ENCODE measurements at regions not wholly inside any gene's neighbourhood (a gene's known extent, or its start where the extent isn't known, plus 50 kb on each side); places are given as distances from the start of the nearest gene placed in this dataset.

GRCh38 chr4:112853662-112854256 lies 195.7 kb upstream of the ANK2 start:
- DNase-seq (ENCODE audit: low read depth, low spot score) = no peak
- Histone ChIP-seq H3K36me3 (ENCODE audit: insufficient read depth, insufficient read length, low read length) (no peaks in the 10 kb centered on the region), H3K9me3 (ENCODE audit: insufficient read depth, low read length) (no peaks in the 10 kb centered on the region), H3K4me3 (ENCODE audit: insufficient read length, low read depth) (no peak overlapping the region), H3K4me1 (ENCODE audit: insufficient read depth, insufficient read length) (no peaks in the 10 kb centered on the region), H3K27me3 (ENCODE audit: insufficient read depth, insufficient read length) (no peaks in the 10 kb centered on the region), H3K9ac (ENCODE audit: insufficient read length, low read depth) (no peak overlapping the region)
- TF ChIP-seq YY1 (IDR thresholded peaks at IDR 0.05; ENCODE audit: insufficient read depth, insufficient read length) (no peak), SUZ12 (IDR thresholded peaks at IDR 0.05; ENCODE audit: extremely low read depth, insufficient read depth, insufficient read length) (no peak), ZNF274 (IDR thresholded peaks at IDR 0.05; ENCODE audit: low read depth, low read length) (no peak)

- no peak overlapping the region for H3K4me3 ChIP-seq (ENCODE audit: insufficient read length, low read depth)
- H3K4me1 ChIP-seq (ENCODE audit: insufficient read depth, insufficient read length) = no peaks in the 10 kb centered on the region
- no peak for DNase-seq (ENCODE audit: low read depth, low spot score)
- H3K36me3 ChIP-seq (ENCODE audit: insufficient read depth, insufficient read length, low read length) = no peaks in the 10 kb centered on the region
- no peaks in the 10 kb centered on the region for H3K9me3 ChIP-seq (ENCODE audit: insufficient read depth, low read length)
- TF ChIP-seq SUZ12 (IDR thresholded peaks at IDR 0.05; ENCODE audit: extremely low read depth, insufficient read depth, insufficient read length) (no peak), YY1 (IDR thresholded peaks at IDR 0.05; ENCODE audit: insufficient read depth, insufficient read length) (no peak), ZNF274 (IDR thresholded peaks at IDR 0.05; ENCODE audit: low read depth, low read length) (no peak)
- H3K9ac ChIP-seq (ENCODE audit: insufficient read length, low read depth) = no peak overlapping the region
- H3K27me3 ChIP-seq (ENCODE audit: insufficient read depth, insufficient read length) = no peaks in the 10 kb centered on the region
These were observed 195.0 kb upstream of the ANK2 start for GRCh38 chr4:112854420-112854819.

GRCh38 chr4:112855058-112855457 lies 194.4 kb upstream of the ANK2 start:
- no peak for DNase-seq (ENCODE audit: low read depth, low spot score)
- Histone ChIP-seq H3K36me3 (ENCODE audit: insufficient read depth, insufficient read length, low read length) (no peaks in the 10 kb centered on the region), H3K9ac (ENCODE audit: insufficient read length, low read depth) (no peak overlapping the region), H3K4me3 (ENCODE audit: insufficient read length, low read depth) (no peak overlapping the region), H3K27me3 (ENCODE audit: insufficient read depth, insufficient read length) (no peaks in the 10 kb centered on the region), H3K9me3 (ENCODE audit: insufficient read depth, low read length) (no peaks in the 10 kb centered on the region), H3K4me1 (ENCODE audit: insufficient read depth, insufficient read length) (no peaks in the 10 kb centered on the region)
- TF ChIP-seq YY1 (IDR thresholded peaks at IDR 0.05; ENCODE audit: insufficient read depth, insufficient read length) = no peak
- TF ChIP-seq ZNF274 (IDR thresholded peaks at IDR 0.05; ENCODE audit: low read depth, low read length) = no peak
- no peak for TF ChIP-seq SUZ12 (IDR thresholded peaks at IDR 0.05; ENCODE audit: extremely low read depth, insufficient read depth, insufficient read length)

GRCh38 chr4:112857461-112857860 lies 192.0 kb upstream of the ANK2 start:
- Histone ChIP-seq H3K27me3 (ENCODE audit: insufficient read depth, insufficient read length) (no peaks in the 10 kb centered on the region), H3K4me3 (ENCODE audit: insufficient read length, low read depth) (no peak overlapping the region), H3K9me3 (ENCODE audit: insufficient read depth, low read length) (no peaks in the 10 kb centered on the region), H3K36me3 (ENCODE audit: insufficient read depth, insufficient read length, low read length) (no peaks in the 10 kb centered on the region), H3K4me1 (ENCODE audit: insufficient read depth, insufficient read length) (no peaks in the 10 kb centered on the region), H3K9ac (ENCODE audit: insufficient read length, low read depth) (no peak overlapping the region)
- TF ChIP-seq ZNF274 (IDR thresholded peaks at IDR 0.05; ENCODE audit: low read depth, low read length) (no peak), YY1 (IDR thresholded peaks at IDR 0.05; ENCODE audit: insufficient read depth, insufficient read length) (no peak), SUZ12 (IDR thresholded peaks at IDR 0.05; ENCODE audit: extremely low read depth, insufficient read depth, insufficient read length) (no peak)
- no peak for DNase-seq (ENCODE audit: low read depth, low spot score)

- TF ChIP-seq ZNF274 (IDR thresholded peaks at IDR 0.05; ENCODE audit: low read depth, low read length) (no peak), YY1 (IDR thresholded peaks at IDR 0.05; ENCODE audit: insufficient read depth, insufficient read length) (no peak), SUZ12 (IDR thresholded peaks at IDR 0.05; ENCODE audit: extremely low read depth, insufficient read depth, insufficient read length) (no peak)
- Histone ChIP-seq H3K36me3 (ENCODE audit: insufficient read depth, insufficient read length, low read length) (no peaks in the 10 kb centered on the region), H3K4me1 (ENCODE audit: insufficient read depth, insufficient read length) (no peaks in the 10 kb centered on the region), H3K9me3 (ENCODE audit: insufficient read depth, low read length) (no peaks in the 10 kb centered on the region), H3K4me3 (ENCODE audit: insufficient read length, low read depth) (no peak overlapping the region), H3K9ac (ENCODE audit: insufficient read length, low read depth) (no peak overlapping the region), H3K27me3 (ENCODE audit: insufficient read depth, insufficient read length) (no peaks in the 10 kb centered on the region)
- no peak for DNase-seq (ENCODE audit: low read depth, low spot score)
These were observed 190.7 kb upstream of the ANK2 start for GRCh38 chr4:112858751-112859150.

- Histone ChIP-seq H3K9ac (ENCODE audit: insufficient read length, low read depth) (no peak overlapping the region), H3K36me3 (ENCODE audit: insufficient read depth, insufficient read length, low read length) (no peaks in the 10 kb centered on the region), H3K4me3 (ENCODE audit: insufficient read length, low read depth) (no peak overlapping the region), H3K4me1 (ENCODE audit: insufficient read depth, insufficient read length) (no peaks in the 10 kb centered on the region), H3K9me3 (ENCODE audit: insufficient read depth, low read length) (no peaks in the 10 kb centered on the region), H3K27me3 (ENCODE audit: insufficient read depth, insufficient read length) (no peaks in the 10 kb centered on the region)
- DNase-seq (ENCODE audit: low read depth, low spot score) = no peak
- TF ChIP-seq SUZ12 (IDR thresholded peaks at IDR 0.05; ENCODE audit: extremely low read depth, insufficient read depth, insufficient read length) = no peak
- TF ChIP-seq ZNF274 (IDR thresholded peaks at IDR 0.05; ENCODE audit: low read depth, low read length) = no peak
- TF ChIP-seq YY1 (IDR thresholded peaks at IDR 0.05; ENCODE audit: insufficient read depth, insufficient read length) = no peak
These were observed 189.8 kb upstream of the ANK2 start for GRCh38 chr4:112859456-112860184.

GRCh38 chr4:112860830-112861690 lies 188.4 kb upstream of the ANK2 start:
- no peaks in the 10 kb centered on the region for H3K36me3 ChIP-seq (ENCODE audit: insufficient read depth, insufficient read length, low read length)
- no peaks in the 10 kb centered on the region for H3K9me3 ChIP-seq (ENCODE audit: insufficient read depth, low read length)
- TF ChIP-seq SUZ12 (IDR thresholded peaks at IDR 0.05; ENCODE audit: extremely low read depth, insufficient read depth, insufficient read length) (no peak), YY1 (IDR thresholded peaks at IDR 0.05; ENCODE audit: insufficient read depth, insufficient read length) (no peak), ZNF274 (IDR thresholded peaks at IDR 0.05; ENCODE audit: low read depth, low read length) (no peak)
- peak; percentile 36 for DNase-seq (ENCODE audit: low read depth, low spot score)
- peak overlapping the region; percentile 9 for H3K9ac ChIP-seq (ENCODE audit: insufficient read length, low read depth)
- H3K27me3 ChIP-seq (ENCODE audit: insufficient read depth, insufficient read length) = no peaks in the 10 kb centered on the region
- no peak overlapping the region for H3K4me3 ChIP-seq (ENCODE audit: insufficient read length, low read depth)
- H3K4me1 ChIP-seq (ENCODE audit: insufficient read depth, insufficient read length) = no peaks in the 10 kb centered on the region
